Hematopoietic multipotent progenitor cell treated with erythropoietin and hydrocortisone succinate and interleukin-3 and kit ligand, for 15 days (in vitro differentiated cells): ENCODE measurements at regions not wholly inside any gene's neighbourhood (a gene's known extent, or its start where the extent isn't known, plus 50 kb on each side); places are given as distances from the start of the nearest gene placed in this dataset.
A peak's percentile ranks its signal among the peaks of the same experiment; 100 is the strongest.

Experiments
- DNase-seq: peaks from one replicate; pipeline ENCODE4 v3.0.0-alpha.2; 2015; ENCODE audit warnings: low spot score

GRCh38 chr5:71865665-71866320 lies 146.7 kb downstream of the CARTPT start:
- DNase-seq = no peak

GRCh38 chr5:71872311-71872864 lies 153.3 kb downstream of the CARTPT start:
- no peak for DNase-seq

GRCh38 chr5:71873191-71873591 lies 154.1 kb downstream of the CARTPT start:
- no peak for DNase-seq

GRCh38 chr5:71874521-71874920 lies 155.4 kb downstream of the CARTPT start:
- DNase-seq = no peak

- no peak for DNase-seq
Measured at GRCh38 chr5:71877511-71877910, 158.4 kb downstream of the CARTPT start.

- no peak for DNase-seq
Measured at GRCh38 chr5:71880536-71880935, 161.5 kb downstream of the CARTPT start.

GRCh38 chr5:71882826-71883741 lies 164.0 kb downstream of the CARTPT start:
- no peak for DNase-seq

- DNase-seq = no peak
Measured at GRCh38 chr5:71883742-71884103, 164.6 kb downstream of the CARTPT start.

GRCh38 chr5:71884926-71885325 lies 165.9 kb downstream of the CARTPT start:
- DNase-seq = no peak

- no peak for DNase-seq
Measured at GRCh38 chr5:71886406-71886805, 167.3 kb downstream of the CARTPT start.

- DNase-seq = peak; percentile 38
Measured at GRCh38 chr5:71887680-71888079, 168.6 kb downstream of the CARTPT start.

GRCh38 chr5:71891406-71891805 lies 172.3 kb downstream of the CARTPT start:
- DNase-seq = no peak

- no peak for DNase-seq
Measured at GRCh38 chr5:71891856-71892255, 172.8 kb downstream of the CARTPT start.

- DNase-seq = no peak
Measured at GRCh38 chr5:71892641-71893365, 173.7 kb downstream of the CARTPT start.

GRCh38 chr5:71893451-71893850 lies 174.4 kb downstream of the CARTPT start:
- DNase-seq = no peak

- no peak for DNase-seq
Measured at GRCh38 chr5:71894091-71894490, 175.0 kb downstream of the CARTPT start.

GRCh38 chr5:71895546-71895945 lies 176.5 kb downstream of the CARTPT start:
- DNase-seq = no peak

GRCh38 chr5:71899865-71900342 lies 180.8 kb downstream of the CARTPT start:
- DNase-seq = no peak

- DNase-seq = no peak
Measured at GRCh38 chr5:71903808-71904207, 184.7 kb downstream of the CARTPT start.

- DNase-seq = no peak
Measured at GRCh38 chr5:71904852-71905251, 185.8 kb downstream of the CARTPT start.

- no peak for DNase-seq
Measured at GRCh38 chr5:71905834-71906711, 187.0 kb downstream of the CARTPT start.
